Stimulated activated CD4-positive, alpha-beta T cell treated with anti-CD3 and anti-CD28 coated beads, Interleukin-4, amount 100 ng/mL, for 4 hours (primary cell): ENCODE measurements at regions not wholly inside any gene's neighbourhood (a gene's known extent, or its start where the extent isn't known, plus 50 kb on each side); places are given as distances from the start of the nearest gene placed in this dataset.
"Not testable (repeated sequence)": the region's sequence is repeated elsewhere in the genome, so short reads cannot be mapped to it uniquely, and the experiment has no call there.

ENCODE experiments used
- DNase-seq, 2 experiments: peaks; one replicate each; pipeline ENCODE4 v3.0.0-alpha.2; 2020

DNA sequence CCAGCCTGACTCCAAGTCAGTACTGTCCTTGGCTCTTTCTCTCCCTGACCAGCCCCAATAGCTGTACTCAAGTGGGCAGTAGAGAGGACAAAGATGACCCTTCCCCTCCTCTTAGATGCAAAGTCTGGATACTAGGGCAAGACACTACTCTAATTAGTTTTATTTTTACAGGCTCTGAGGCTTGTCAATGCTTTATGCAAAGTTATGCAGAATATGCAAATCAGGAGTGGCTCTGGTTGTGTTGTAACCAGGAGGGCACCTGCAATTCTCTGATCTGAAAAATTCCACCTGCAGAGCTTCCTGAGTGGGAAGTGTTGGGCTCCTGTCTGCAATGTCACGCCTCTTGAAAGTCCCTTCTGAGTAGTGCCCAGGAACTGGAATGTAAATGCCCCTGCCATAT lies 201.5 kb downstream of the RGS3 start:
- no peak for DNase-seq

DNA sequence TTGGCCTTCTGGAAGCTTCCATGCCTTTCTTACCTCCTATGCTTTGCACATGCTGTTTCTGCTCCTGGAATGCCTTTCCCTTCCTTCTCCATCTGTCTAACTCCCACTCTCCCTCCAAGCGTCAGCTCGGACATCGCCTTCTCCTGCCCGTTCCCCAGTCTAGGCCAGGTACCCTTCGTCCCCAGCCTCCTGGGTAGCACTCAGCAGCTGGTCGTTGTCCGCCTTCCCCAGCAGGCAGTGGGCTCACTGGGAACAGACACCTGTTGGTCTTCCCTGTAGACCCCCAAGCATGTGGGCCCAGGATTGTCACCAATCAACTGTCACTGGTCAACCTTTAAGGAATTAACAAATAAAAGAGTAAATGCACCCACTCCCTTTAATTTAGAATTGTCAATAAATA lies 202.2 kb downstream of the RGS3 start:
- DNase-seq: no peak

DNA sequence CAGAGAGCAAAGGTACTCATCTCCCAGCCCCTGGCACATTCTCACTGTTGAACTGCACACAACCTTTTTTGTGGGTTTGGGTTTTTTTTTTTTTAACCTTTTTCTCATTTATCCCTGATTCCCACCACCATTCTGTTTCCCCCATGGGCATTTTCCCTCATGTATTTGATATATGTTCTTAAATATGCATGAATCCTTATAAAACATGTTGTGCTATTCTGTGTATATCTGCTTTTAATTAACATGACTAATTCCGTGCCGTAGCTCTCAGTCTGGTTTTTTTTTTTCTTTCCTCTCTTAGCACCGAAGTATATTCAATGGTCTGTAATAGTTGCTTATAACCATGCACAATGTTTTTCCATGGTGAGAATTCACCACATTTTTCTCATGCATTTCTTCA lies 204.5 kb downstream of the RGS3 start:
- no peak for DNase-seq

DNA sequence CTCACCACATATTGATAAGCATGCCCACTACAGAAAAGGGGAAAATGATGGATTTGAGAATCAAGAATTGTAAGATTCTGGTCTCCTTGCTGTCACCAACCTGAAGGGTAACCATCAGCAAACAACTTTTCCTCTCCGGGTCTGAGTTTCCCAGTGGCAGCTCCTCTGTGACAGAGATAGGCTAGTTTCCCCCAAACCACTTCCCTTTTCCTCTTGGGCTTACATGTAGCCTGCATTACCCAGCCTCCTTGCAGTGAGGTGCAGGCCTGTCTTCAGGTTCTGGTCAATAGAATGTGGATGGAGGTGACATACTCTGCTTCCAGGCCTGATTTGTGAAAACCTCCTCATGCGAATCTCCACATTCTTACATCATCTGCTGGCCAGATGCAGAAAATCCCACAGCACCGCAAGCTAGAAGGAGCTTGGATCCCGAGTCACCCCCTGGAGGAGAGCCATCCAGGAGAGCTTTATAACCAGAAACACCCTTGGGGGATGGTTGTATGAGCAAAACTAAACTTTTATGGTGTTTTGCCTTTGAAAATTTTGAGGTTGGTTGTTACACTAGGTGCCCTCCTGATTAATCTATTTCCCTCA lies 206.1 kb downstream of the RGS3 start:
- no peak for DNase-seq

DNA sequence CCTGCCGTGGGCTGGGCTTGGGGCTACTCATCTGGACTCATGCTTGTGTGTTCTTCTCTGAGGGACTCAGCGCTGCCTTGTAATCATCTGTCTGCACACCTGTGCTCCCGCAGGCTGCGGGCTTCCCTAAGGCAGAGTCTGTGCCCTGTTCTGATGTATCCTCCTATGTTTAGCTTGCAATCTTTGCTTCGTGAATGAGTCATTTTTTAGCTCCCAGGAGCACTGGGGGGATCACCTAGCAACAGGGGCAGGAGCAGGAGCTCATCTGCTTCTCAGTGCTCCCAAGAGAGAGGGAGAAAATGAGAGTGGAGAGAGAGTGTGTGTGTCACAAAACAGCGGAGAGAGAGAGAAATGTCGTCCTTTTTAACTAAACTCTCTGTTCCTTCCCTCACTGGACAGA lies 202.4 kb upstream of the ZNF618 start:
- DNase-seq: no peak

DNA sequence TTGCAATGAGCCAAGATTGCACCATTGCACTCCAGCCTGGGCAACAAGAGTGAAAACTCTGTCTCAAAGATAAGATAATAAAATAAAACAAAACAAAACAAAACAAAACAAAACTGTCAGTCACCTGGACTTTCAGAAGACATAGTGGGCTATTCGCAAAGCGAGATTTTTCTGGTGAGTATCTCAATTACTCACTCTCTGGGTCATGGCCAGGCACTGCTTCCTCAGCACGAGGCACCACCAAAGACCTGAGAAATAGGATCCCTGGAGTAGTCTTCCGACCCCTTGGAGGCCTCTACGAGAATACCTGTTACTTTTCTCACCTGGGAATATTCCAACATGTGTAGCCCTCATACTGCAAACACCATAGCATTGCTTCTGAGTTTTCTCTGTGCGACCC lies 201.7 kb upstream of the ZNF618 start:
- DNase-seq: no peak

DNA sequence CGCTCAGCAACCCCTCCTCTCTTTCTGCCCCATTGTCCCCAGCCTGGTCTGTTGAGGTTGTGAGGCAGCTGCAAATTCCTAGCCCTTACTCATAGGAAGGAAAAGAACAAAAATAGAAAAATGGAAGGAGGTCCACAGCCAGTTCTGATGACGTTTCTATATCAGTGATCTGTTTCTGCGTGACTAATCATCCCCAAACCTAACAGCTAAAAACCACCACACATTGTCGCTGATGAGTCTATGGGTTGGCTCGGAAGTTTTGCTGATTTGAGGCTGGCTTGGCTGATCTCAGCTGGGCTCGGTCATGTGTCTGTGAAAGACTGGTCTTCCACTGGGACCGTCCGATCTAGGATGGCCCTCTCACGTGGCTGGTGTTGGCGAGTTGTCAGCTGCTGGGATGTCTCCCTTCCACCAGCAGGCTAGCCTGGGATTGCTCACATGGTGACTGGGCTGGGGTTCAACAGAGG lies 200.6 kb upstream of the ZNF618 start:
- no peak for DNase-seq

DNA sequence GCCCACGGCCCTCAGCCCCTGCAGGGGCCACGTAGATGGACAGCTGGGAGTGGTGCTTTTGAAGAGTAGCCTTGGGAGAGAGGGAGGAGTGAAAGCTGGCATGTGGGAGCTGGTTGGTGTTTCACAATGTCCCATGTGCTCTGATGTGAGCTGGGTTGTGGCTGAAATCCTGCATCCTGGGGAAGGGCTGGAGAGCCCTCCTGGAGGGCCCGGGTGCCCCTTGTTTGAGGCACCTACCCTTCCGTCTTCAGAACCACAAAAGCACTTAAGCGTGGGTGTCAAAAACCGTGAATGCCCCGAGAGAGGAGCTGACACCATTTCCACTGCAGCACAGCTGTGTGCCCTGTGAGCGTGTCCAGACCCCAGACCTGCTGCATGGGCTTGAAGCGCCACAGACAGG lies 199.1 kb upstream of the ZNF618 start:
- no peak for DNase-seq

DNA sequence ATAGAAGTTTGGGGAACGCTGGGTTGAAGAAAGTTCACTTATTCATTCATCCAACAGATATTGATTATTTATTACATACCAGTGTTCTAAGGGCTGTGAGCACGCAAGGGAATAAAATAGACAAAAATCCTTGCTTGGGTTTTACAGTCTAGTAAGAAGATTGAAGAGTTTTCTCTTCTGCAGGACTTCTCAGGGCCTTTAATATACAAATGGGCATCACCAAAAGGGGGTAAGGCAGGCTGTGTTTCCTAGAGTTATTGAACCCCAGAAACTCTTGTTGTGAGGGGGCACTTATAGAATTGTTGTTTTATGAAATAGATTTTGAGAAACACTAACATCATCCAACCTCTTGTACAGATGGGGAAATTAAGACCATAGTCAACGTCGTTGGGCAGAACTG lies 198.5 kb upstream of the ZNF618 start:
- no peak for DNase-seq

DNA sequence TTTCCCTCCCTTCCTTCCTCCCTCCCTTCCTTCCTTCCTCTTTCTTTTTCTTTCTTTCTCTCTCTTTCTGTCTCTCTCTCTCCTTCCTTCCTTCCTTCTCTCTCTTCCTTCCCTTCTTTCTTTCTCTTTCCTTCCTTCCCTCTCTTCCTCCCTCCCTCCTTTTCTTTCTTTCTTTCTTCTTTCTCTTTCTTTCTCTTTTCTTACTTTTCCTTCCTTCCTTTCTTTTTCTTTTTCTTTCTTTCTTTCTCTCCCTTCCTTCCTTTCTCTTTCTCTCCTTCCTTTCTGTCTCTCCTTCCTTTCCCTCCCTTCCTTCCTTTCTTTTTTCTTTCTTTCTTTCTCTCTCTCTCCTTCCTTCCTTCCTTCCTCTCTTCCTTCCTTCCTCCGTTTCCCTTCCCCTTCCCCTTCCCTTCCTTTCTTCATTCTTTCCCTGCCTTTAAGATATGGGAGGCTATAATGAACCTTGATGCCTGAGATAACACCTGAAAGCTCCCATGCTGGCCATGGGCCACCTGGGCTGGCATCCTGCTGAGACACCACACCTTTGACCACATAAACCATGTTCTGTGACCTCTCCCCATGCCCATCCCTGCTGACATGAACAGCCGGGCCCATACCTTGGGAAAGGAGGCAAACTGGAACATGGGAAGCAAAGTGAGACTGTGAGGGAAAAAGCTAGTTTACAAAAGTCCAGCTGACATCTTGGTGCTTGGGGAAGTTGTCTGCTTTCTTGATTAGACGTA lies 197.8 kb upstream of the ZNF618 start:
- no peak for DNase-seq

DNA sequence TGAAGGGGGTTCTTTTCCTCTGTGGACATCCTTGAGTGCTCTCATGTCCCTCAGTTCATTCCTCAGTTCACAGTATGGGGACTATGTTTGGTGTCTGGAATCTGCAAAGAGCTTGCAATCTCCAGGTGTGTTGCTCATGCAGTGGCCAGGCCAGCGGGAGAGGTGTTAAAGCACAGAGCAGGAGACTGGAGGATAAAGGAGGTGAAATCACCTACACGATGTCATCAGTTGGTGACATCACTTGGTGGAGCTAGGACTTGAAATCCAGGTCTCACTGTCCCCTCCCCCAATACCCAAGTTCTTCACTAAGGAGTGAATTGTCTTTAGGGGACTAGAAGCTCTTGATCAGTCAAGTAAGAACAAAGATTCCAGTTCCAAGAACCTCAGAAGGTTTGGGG lies 197.3 kb upstream of the ZNF618 start:
- no peak for DNase-seq

DNA sequence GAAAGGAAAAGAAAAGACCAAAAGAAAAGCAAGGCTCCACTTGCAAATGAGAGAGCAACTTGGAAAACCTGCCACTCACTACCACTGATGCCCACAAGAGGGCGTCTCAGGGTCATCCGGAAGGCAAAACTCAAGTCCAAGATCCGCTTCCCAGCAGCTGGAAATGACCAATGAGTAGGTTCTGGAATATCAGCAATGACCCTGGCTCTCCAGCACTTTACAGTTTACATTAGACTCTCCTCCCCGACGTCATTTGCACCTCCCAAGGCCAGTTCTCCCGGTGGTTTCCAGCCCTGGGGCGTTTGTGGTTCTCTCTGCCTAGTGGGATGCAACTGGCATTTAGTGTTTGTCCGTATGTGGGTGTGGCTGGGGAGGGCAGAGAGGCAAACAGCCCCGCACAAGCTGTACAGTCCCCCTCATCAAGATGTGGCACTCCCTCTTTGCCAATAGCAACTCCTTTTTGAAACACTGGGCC lies 193.8 kb upstream of the ZNF618 start:
- DNase-seq: peak in 1 of 2 experiments; percentile 33

DNA sequence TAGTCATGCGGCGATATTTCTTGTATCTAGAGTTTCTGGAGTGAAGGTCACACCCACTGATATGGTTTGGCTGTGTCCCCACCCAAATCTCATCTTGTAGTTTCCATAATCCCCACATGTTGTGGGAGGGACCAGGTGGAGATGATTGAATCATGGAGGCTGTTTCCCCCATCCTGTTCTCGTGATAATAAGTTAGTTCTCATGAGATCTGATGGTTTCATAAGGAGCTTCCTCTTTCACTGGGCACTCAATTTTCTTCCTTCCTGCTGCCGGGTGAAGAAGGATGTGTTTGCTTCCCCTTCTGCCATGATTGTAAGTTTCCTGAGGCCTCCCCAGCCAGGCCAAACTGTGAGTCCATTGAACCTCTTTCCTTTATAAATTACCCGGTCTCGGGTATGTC lies 190.5 kb upstream of the ZNF618 start:
- DNase-seq: not testable (repeated sequence)

DNA sequence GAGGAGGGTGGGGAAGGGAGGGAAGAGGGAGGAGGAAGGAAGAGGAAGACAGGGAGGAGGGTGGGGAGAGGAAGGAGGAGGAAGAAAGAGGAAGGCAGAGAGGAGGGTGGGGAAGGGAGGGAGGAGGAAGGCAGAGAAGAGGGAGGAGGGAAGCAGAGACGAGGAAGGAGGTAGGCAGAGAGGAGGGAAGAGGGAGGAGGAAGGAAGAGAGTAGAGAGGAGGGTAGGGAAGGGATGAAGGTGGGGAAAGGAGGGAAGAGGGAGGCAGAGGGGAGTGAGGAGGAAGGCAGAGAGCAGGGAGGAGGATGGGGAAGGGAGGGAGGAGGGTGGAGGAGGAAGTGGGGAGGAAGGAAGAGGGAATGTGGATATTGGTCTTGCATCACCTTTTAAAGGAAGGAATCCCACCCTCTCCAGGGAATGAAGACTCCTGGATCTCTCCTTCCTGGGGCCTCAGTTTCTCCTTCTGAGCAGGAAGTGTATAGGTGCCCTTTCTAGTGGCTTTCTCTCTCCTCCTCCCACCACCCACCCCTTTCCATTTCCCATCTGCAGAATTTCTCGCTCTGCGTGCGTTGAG lies 188.9 kb upstream of the ZNF618 start:
- DNase-seq: no peak

DNA sequence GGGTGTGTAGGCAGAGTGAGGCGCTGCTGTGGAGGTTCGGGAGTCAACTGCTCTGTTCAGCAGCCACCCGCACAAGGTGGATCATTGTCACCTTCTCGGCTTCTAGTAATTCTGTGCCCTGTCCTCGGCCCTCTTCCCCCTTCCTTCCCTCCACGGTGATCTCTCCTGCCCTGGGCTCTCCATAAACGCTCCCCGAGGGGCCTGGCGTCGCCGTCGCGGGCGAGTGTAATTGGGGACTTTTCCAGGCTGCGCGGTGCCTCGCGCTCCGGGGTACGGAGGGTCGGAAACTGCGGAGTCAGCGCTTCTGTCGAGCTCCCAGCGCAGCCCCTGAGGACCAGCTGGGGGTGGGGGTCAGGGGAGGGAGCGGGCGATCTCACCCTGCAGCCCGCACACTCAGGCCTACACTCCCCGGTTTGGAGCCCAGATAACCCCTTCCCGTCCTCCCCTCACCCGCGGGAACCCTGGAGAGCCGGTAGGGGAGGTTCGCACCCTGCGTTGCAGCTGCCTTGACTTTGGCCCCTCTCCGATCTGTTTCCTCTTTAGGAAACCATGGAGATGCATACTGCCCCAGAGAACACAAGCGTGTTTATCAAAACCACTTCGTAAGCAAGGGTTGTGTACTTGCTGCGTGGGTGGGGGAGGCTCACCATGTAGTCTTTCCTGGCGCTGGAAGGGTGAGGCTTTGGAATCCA lies 188.3 kb upstream of the ZNF618 start:
- no peak for DNase-seq

DNA sequence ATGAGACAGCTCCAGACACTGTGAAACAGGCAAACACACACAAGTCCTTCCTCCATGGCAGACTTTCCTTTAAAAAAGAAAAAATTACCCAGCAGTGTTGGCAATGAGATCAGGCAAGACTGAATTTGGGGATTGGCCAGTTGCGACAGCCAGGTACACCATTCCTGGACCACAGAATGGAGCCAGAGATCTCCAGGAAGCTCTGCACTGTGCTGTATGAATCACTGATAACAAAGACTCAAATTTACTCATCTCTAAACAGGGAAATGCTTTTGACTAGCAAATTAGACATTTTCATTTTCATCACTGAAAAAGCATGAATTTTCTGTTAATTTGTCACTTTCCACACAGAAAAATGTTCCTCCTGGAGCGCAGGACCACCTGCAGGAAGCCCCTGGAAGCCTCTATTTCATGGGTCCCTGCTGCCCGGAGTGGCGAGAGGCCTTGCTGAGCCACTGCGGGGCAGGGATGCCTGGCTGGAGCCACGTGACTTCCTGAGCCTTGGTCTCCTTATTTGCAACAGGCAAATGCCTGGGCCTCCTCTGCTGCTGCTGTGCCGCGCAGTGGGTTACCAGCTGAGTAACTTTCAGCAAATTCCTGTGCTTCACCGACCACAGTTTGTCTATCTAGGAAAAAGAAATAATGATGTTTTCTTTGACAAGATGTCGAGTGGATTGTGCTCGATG lies 185.9 kb upstream of the ZNF618 start:
- no peak for DNase-seq

DNA sequence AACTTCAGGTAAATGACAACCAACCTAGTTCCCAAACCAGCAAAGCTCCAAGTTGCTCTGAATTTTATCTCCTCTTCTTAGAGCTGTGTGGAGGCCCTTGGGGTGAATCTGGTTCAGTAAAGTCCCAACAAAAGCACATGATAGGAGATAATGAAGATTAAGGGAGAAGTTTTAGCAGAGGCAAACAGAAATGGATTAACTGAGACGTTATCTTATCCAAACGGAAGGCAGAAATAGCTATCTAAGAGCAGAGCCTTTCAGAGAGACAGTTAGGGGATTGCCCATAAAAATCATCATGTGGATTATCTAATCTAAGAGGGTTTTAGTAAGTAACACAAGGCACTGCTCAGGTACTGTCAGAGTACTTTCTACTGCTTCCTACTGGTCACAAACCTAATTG lies 183.9 kb upstream of the ZNF618 start:
- no peak for DNase-seq

DNA sequence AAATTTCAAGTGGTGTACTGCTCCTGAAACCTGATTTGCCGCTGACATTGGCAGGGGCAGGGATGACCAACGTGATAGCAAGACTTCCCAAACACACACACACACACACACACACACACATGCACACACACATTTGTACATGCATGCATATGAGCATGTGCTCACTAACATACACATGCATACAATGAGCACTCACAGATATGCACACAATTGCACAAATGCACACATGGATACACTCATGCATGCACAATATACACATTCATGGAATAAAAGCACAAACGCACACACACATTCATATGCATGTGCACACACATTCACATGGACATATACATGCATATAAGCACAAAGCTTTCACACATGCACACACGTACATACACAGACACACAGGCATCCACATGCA lies 181.2 kb upstream of the ZNF618 start:
- no peak for DNase-seq

DNA sequence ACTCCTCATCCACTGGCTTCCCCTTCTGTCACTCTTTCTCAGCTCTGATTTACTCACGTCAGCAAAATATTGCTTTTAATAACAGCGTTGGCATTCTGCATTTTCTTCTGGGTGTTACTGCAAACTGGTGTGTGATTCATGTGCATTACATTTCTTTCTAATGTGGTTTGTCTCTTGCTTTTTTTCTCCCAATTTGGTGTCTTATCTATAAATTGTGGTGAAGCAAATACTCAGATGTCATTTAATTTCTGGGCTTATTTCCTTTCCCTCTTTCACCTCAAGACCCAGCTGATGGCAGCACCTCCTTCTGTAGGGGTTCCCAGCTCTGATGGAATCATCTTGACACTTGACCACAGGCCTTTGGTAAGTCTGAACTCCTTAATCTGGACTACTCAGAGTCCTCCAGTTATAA lies 180.7 kb upstream of the ZNF618 start:
- no peak for DNase-seq

DNA sequence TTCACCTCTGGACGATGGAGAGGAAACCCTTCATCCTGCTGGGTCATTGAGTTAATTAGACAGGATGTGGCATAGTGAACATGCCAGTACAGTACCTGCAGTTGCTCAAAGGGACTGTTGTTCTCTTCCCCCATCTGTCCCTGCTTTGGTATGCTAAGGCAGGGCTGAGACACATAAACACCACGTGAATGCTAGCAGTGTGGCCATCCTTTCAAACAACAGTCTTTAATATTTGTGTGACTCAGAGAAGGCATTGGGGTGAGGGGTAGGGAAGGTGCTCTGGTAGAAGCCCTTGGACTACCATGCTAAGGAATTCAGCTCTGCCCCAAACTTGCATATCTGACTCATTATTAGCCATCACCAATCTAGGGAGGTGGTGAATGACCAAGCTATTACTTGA lies 180.2 kb upstream of the ZNF618 start:
- no peak for DNase-seq

DNA sequence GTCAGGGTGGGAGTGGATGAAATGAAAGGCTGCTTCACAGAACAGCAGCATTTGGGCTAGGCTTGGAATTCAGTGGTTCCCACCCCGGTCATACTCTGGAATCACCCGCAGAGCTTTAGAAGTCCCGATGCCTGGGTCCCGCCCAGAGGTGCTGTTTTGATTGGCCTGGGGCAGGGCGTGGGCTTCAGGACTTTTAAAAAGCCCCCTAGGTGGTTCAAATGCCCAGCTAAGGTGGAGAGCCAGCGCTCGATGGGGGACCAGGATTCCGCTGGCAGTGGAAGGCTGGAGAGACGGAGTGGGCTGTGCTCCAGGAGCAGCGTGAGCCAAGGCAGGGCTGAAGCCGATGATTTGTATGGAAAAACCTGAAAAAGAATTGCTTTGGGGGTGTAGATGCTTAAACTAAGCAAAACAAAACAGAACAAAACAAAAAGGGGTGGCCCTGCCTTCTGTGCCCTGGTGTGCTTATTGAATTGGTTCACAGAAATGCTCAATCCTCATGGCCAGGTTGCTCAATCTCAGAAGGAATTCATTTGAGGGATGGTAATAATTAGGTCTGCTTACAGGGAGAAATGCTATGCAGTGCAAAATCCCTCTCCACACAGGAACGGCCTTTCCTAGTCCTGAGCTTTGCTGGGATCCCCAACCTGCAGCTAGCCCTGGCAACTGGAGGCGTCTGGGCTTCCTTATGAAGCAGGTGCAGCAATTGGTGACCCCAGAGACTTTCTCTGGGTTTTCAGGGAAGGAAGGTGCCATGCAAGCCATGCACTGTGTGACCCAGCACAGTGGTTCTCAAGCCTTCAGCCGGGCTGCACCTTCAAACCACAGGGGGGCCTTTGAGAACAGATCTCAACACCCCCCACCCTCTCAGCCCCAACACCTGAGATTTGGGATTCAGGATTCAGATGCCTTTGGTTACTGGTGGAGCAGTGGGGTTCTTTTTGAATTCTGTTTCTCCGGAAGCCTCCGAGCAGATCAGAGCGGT lies 174.0 kb upstream of the ZNF618 start:
- no peak for DNase-seq
